GM12878 (cell line): ENCODE measurements at regions not wholly inside any gene's neighbourhood (a gene's known extent, or its start where the extent isn't known, plus 50 kb on each side); places are given as distances from the start of the nearest gene placed in this dataset.

Experiments used
- ATAC-seq: fragments of 200-7000 bp; cut with Tn5 transposase; 3 replicates; pipeline ENCODE4 v1.9.1; 2020; ENCODE audit warnings: mild to moderate bottlenecking, moderate library complexity
- BruUV-seq: library from RNA; stranded (reverse); fragments of 400-500 nt; replicated peaks from 2 replicates; lab custom pipeline; 2021; lab: Mats Ljungman, UMichigan
- CTCF ChIA-PET: fragments of 300-600 bp; sonication (Branson Sonifier 250); formaldehyde crosslinking; extraction: SDS; loops from one replicate; lab custom pipeline; 2021; ENCODE audit warnings: inconsistent platforms; lab: Yijun Ruan, JAX
- POLR2A ChIA-PET: fragments of 350-600 bp; formaldehyde crosslinking; extraction: SDS; loops from one replicate; lab custom pipeline; 2021; ENCODE audit warnings: inconsistent platforms; lab: Charles Lee
- RAD21 ChIA-PET: fragments of 300-600 bp; sonication (Branson Sonifier 250); formaldehyde crosslinking; loops from one replicate; lab custom pipeline; 2023; ENCODE audit warnings: antibody characterized with exemption; ENCODE audit not compliant: unreplicated experiment; lab: Charles Lee
- SMC1A ChIA-PET: fragments of 300-600 bp; sonication (Branson Sonifier 250); formaldehyde crosslinking; loops from one replicate; lab custom pipeline; 2023; ENCODE audit not compliant: unreplicated experiment, uncharacterized antibody; lab: Charles Lee
- DNase-seq: peaks from one replicate; pipeline ENCODE4 v3.0.0-alpha.2; 2011; ENCODE audit warnings: low read depth, low spot score
- FAIRE-seq: peaks from 3 replicates; lab custom pipeline; 2011; peaks lifted over from hg19 to GRCh38; lab: Jason Lieb, UNC
- H2AFZ ChIP-seq: 2 replicates; pipeline ENCODE4 v1.6.0; 2011; ENCODE audit warnings: low read depth, low read length, control low read depth; ENCODE audit not compliant: control insufficient read depth
- H3K27ac ChIP-seq: 2 replicates; pipeline ENCODE4 v1.5.1; 2011; ENCODE audit warnings: control low read depth; ENCODE audit not compliant: control insufficient read depth, insufficient read depth
- H3K27me3 ChIP-seq, 2 experiments: replicated peaks in 1 of 2; 2 replicates each; pipeline versions ENCODE4 v1.6.0 to v1.6.1; 2011; ENCODE audit warnings: low read length in 1 of 2; ENCODE audit not compliant: control insufficient read depth in 2 of 2, insufficient read depth in 2 of 2
- H3K36me3 ChIP-seq, 2 experiments: 2 replicates each; pipeline ENCODE4 v1.5.1; 2011; ENCODE audit warnings: low read length in 1 of 2; ENCODE audit not compliant: control insufficient read depth in 2 of 2, insufficient read depth in 2 of 2
- H3K4me1 ChIP-seq: 2 replicates; pipeline ENCODE4 v1.6.1; 2011; ENCODE audit warnings: mild to moderate bottlenecking, low read length, moderate library complexity, mixed read lengths; ENCODE audit not compliant: control insufficient read depth, insufficient read depth
- H3K4me2 ChIP-seq: 2 replicates; pipeline ENCODE4 v1.6.0; 2011; ENCODE audit warnings: control low read depth; ENCODE audit not compliant: control insufficient read depth, insufficient read depth
- H3K4me3 ChIP-seq: fragments of 200-600 bp; sonication (generic); 2 replicates; pipeline ENCODE4 v1.5.1; 2016
- H3K79me2 ChIP-seq: 2 replicates; pipeline ENCODE4 v1.6.0; 2011; ENCODE audit warnings: low read length; ENCODE audit not compliant: control insufficient read depth, insufficient read depth
- H3K9ac ChIP-seq: 2 replicates; pipeline ENCODE4 v1.8.0; 2011; ENCODE audit warnings: low read length, control low read depth, mixed read lengths; ENCODE audit not compliant: control insufficient read depth, insufficient read depth
- H3K9me3 ChIP-seq: replicated peaks from 3 replicates; pipeline ENCODE4 v1.5.1; 2011; ENCODE audit warnings: mild to moderate bottlenecking, low read length; ENCODE audit not compliant: control insufficient read depth, insufficient read depth
- H4K20me1 ChIP-seq: 2 replicates; pipeline ENCODE4 v1.6.0; 2011; ENCODE audit not compliant: control insufficient read depth, insufficient read depth
- EED ChIP-seq: sonication (generic); IDR thresholded peaks from 2 replicates; pipeline ENCODE4 v1.6.1; 2016; ENCODE audit warnings: antibody characterized with exemption, low read depth
- FOXM1 ChIP-seq: IDR thresholded peaks from 2 replicates; pipeline ENCODE4 v1.6.1; 2012; ENCODE audit warnings: low read depth, mild to moderate bottlenecking, inconsistent platforms, low read length, moderate library complexity
- IRF4 ChIP-seq: IDR thresholded peaks from 2 replicates; pipeline ENCODE4 v1.6.1; 2011; ENCODE audit warnings: low read depth, low read length
- JUNB ChIP-seq: IDR thresholded peaks from 2 replicates; pipeline ENCODE4 v1.6.1; 2016; ENCODE audit warnings: antibody characterized with exemption, mild to moderate bottlenecking
- NFIC ChIP-seq: IDR thresholded peaks from 2 replicates; pipeline ENCODE4 v1.6.1; 2012; ENCODE audit warnings: low read depth, mild to moderate bottlenecking, inconsistent platforms, low read length, moderate library complexity
- PAX8 ChIP-seq: fragments of 450-650 bp; IDR thresholded peaks from 2 replicates; pipeline ENCODE4 v1.6.1; 2017; ENCODE audit warnings: mild to moderate bottlenecking, moderate library complexity
- POU2F2 ChIP-seq: IDR thresholded peaks from 3 replicates; pipeline ENCODE4 v1.6.1; 2011; ENCODE audit warnings: low read depth, mild to moderate bottlenecking, low read length, borderline replicate concordance
- RUNX3 ChIP-seq: IDR thresholded peaks from 2 replicates; pipeline ENCODE4 v1.6.1; 2012; ENCODE audit warnings: low read length, inconsistent platforms
- TCF7 ChIP-seq: IDR thresholded peaks from 2 replicates; pipeline ENCODE4 v1.6.1; 2014; ENCODE audit warnings: antibody characterized with exemption, borderline replicate concordance
- ZBED1 ChIP-seq: IDR thresholded peaks from 2 replicates; pipeline ENCODE4 v1.6.1; 2016; ENCODE audit warnings: borderline replicate concordance
- WGBS: methylation state at CpG from one replicate; pipeline ENCODE4 v1.1.6; 2016; ENCODE audit warnings: low lambda C conversion rate; ENCODE audit not compliant: insufficient replicate concordance, insufficient coverage; ENCODE audit errors: missing lambda C conversion rate; 5-methylcytosine and 5-hydroxymethylcytosine counted together
- in situ Hi-C: fragments of 300-500 bp; cut with MboI; formaldehyde crosslinking; loops from 9 replicates; pipeline ENCODE4 v1.14.3; 2018; ENCODE audit warnings: mixed read lengths
- intact Hi-C: fragments of 100-400 bp; cut with micrococcal nuclease; formaldehyde crosslinking; loops from one replicate; pipeline ENCODE4 v1.14.2; 2022; ENCODE audit not compliant: unreplicated experiment
- TF ChIP-seq, protein P1 (sequence below), 3 experiments: IDR thresholded peaks in 2 of 3; conservative IDR thresholded peaks in 1 of 3; 2 replicates each; pipeline ENCODE4 v1.5.1; 2011; ENCODE audit warnings: low read depth in 3 of 3, low read length in 3 of 3, mild to moderate bottlenecking in 3 of 3, control low read depth in 2 of 3, moderate library complexity in 2 of 3, inconsistent platforms in 1 of 3, mixed read lengths in 1 of 3; ENCODE audit not compliant: control insufficient read depth in 2 of 3, insufficient read depth in 1 of 3; ENCODE audit errors: extremely low read depth in 1 of 3
- TF ChIP-seq, protein P2 (sequence below): IDR thresholded peaks from 2 replicates; pipeline ENCODE4 v1.6.1; 2012; ENCODE audit warnings: low read length, inconsistent platforms

DNA sequence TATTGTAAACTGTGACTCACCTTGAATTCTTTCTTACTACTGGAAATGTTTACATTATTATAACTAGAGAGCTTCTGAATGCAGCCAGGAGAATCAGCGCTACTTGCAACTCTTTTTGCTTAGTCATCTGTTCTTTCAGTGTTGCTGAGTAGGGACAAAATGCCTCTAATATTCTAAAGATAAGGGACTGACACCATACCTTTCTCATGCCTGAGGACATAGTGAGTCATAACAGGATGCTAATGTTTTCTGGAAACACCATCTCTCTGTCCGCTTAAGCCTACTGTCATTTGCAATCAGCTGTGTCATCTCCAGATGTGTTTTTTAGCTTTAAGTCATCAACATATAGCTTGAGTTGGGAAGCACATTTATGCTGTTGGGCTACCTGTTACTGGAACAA lies 108.3 kb downstream of the QRFPR start:
- H3K4me1 ChIP-seq: no peaks in the 10 kb centered on the region
- H3K4me3 ChIP-seq: no peak overlapping the region
- H3K4me2 ChIP-seq: no peak overlapping the region
- in situ Hi-C loops (no loop called here), intact Hi-C loops (no loop called here)
- ATAC-seq (peak; percentile 59), FAIRE-seq (no peak), DNase-seq (no peak)
- H3K79me2 ChIP-seq: no peaks in the 10 kb centered on the region
- BruUV-seq: no TSS peak
- no peaks in the 10 kb centered on the region for H4K20me1 ChIP-seq
- SMC1A ChIA-PET: interaction anchor here (0.7 to 3.6 kb wide), 5 partner anchors 13 to 80 kb away, joined by 3 to 15 read pairs (median 3); no protein-coding TSS in a partner anchor
- H3K36me3 ChIP-seq: no peaks in the 10 kb centered on the region
- no peaks in the 10 kb centered on the region for H3K9me3 ChIP-seq
- TF ChIP-seq PAX8 (no peak), JUNB (peak; percentile 81), IRF4 (peak; percentile 60; the same call in 1 of the 2 replicates), FOXM1 (0 out of 2 replicates have a peak, but pooled peaks have one; percentile 59), POU2F2 (no peak), ZBED1 (peak; percentile 58; the same call in 1 of the 2 replicates), TCF7 (no peak), RUNX3 (peak; percentile 52), NFIC (peak; percentile 67), EED (0 out of 2 replicates have a peak, but pooled peaks have one; percentile 15)
- TF ChIP-seq, protein P1, sequence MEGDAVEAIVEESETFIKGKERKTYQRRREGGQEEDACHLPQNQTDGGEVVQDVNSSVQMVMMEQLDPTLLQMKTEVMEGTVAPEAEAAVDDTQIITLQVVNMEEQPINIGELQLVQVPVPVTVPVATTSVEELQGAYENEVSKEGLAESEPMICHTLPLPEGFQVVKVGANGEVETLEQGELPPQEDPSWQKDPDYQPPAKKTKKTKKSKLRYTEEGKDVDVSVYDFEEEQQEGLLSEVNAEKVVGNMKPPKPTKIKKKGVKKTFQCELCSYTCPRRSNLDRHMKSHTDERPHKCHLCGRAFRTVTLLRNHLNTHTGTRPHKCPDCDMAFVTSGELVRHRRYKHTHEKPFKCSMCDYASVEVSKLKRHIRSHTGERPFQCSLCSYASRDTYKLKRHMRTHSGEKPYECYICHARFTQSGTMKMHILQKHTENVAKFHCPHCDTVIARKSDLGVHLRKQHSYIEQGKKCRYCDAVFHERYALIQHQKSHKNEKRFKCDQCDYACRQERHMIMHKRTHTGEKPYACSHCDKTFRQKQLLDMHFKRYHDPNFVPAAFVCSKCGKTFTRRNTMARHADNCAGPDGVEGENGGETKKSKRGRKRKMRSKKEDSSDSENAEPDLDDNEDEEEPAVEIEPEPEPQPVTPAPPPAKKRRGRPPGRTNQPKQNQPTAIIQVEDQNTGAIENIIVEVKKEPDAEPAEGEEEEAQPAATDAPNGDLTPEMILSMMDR (IDR thresholded peaks at IDR 0.05 in 2 of 3, conservative IDR thresholded peaks at IDR 0.05 in 1 of 3; ENCODE audit: control insufficient read depth in 2 of 3, extremely low read depth in 1 of 3, insufficient read depth in 1 of 3, low read depth in 3 of 3, low read length in 3 of 3): no peak
- TF ChIP-seq, protein P2, sequence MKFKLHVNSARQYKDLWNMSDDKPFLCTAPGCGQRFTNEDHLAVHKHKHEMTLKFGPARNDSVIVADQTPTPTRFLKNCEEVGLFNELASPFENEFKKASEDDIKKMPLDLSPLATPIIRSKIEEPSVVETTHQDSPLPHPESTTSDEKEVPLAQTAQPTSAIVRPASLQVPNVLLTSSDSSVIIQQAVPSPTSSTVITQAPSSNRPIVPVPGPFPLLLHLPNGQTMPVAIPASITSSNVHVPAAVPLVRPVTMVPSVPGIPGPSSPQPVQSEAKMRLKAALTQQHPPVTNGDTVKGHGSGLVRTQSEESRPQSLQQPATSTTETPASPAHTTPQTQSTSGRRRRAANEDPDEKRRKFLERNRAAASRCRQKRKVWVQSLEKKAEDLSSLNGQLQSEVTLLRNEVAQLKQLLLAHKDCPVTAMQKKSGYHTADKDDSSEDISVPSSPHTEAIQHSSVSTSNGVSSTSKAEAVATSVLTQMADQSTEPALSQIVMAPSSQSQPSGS: peak; percentile 75
- no peaks in the 10 kb centered on the region for H3K27me3 ChIP-seq
- CTCF ChIA-PET: interaction anchor here (1.4 to 3.5 kb wide), 5 partner anchors 12 to 121 kb away, joined by 3 to 21 read pairs (median 5); no protein-coding TSS in a partner anchor
- RAD21 ChIA-PET: no interaction called here
- H3K27ac ChIP-seq: no peak overlapping the region
- POLR2A ChIA-PET: no interaction called here
- 0% methylated on average over 2 of the region's 2 CpGs for WGBS
- no peak overlapping the region for H3K9ac ChIP-seq
- H2AFZ ChIP-seq: no peak overlapping the region
